H9 (cell line): ENCODE measurements at regions not wholly inside any gene's neighbourhood (a gene's known extent, or its start where the extent isn't known, plus 50 kb on each side); places are given as distances from the start of the nearest gene placed in this dataset.

ENCODE experiments used
- DNase-seq: peaks from one replicate; pipeline ENCODE4 v3.0.0-alpha.2; 2017
- H2AFZ ChIP-seq: one replicate; pipeline ENCODE4 v1.6.1; 2013; ENCODE audit warnings: mild to moderate bottlenecking, low read length, control low read depth, moderate library complexity
- H2AK5ac ChIP-seq: 2 replicates; pipeline ENCODE4 v1.6.1; 2013; ENCODE audit warnings: low read length, control low read depth, mixed read lengths; ENCODE audit not compliant: insufficient read length
- H2BK120ac ChIP-seq: one replicate; pipeline ENCODE4 v1.6.1; 2013; ENCODE audit warnings: low read depth, mild to moderate bottlenecking, low read length, control low read depth, inconsistent platforms; ENCODE audit not compliant: poor library complexity, severe bottlenecking
- H2BK12ac ChIP-seq: 2 replicates; pipeline ENCODE4 v1.6.1; 2013; ENCODE audit warnings: low read length, control low read depth, mixed read lengths, low read depth; ENCODE audit not compliant: insufficient read length
- H2BK15ac ChIP-seq: 2 replicates; pipeline ENCODE4 v1.6.1; 2013; ENCODE audit warnings: low read depth, low read length, control low read depth
- H2BK20ac ChIP-seq: one replicate; pipeline ENCODE4 v1.6.1; 2013; ENCODE audit warnings: low read depth, mild to moderate bottlenecking, low read length, control low read depth, inconsistent platforms; ENCODE audit not compliant: poor library complexity, severe bottlenecking
- H2BK5ac ChIP-seq: 2 replicates; pipeline ENCODE4 v1.6.1; 2013; ENCODE audit warnings: low read length, control low read depth, mixed read lengths; ENCODE audit not compliant: insufficient read length
- H3K14ac ChIP-seq: 2 replicates; pipeline ENCODE4 v1.6.1; 2013; ENCODE audit warnings: low read length, control low read depth; ENCODE audit not compliant: insufficient read depth
- H3K18ac ChIP-seq: 2 replicates; pipeline ENCODE4 v1.6.1; 2013; ENCODE audit warnings: low read depth, mild to moderate bottlenecking, mixed read lengths, low read length, control low read depth; ENCODE audit not compliant: insufficient read length
- H3K23ac ChIP-seq: 2 replicates; pipeline ENCODE4 v1.6.1; 2013; ENCODE audit warnings: low read length, control low read depth, mixed read lengths, low read depth; ENCODE audit not compliant: insufficient read length
- H3K23me2 ChIP-seq: 2 replicates; pipeline ENCODE4 v1.6.1; 2013; ENCODE audit warnings: low read depth, mild to moderate bottlenecking, mixed read lengths, low read length, control low read depth; ENCODE audit not compliant: insufficient read length, poor library complexity, severe bottlenecking
- H3K27ac ChIP-seq: 2 replicates; pipeline ENCODE4 v1.5.1; 2013; ENCODE audit warnings: low read length, control low read depth, mixed read lengths, low read depth; ENCODE audit not compliant: insufficient read length
- H3K27me3 ChIP-seq: 2 replicates; pipeline ENCODE4 v1.6.1; 2013; ENCODE audit warnings: low read length, control low read depth, inconsistent platforms; ENCODE audit not compliant: insufficient read depth
- H3K4ac ChIP-seq: 2 replicates; pipeline ENCODE4 v1.6.1; 2013; ENCODE audit warnings: low read depth, mild to moderate bottlenecking, control low read depth, inconsistent platforms, low read length, moderate library complexity
- H3K4me1 ChIP-seq: 2 replicates; pipeline ENCODE4 v1.6.1; 2013; ENCODE audit warnings: low read length, control low read depth, inconsistent platforms; ENCODE audit not compliant: insufficient read depth
- H3K4me2 ChIP-seq: 2 replicates; pipeline ENCODE4 v1.6.1; 2013; ENCODE audit warnings: low read length, control low read depth, mixed read lengths; ENCODE audit not compliant: insufficient read length, insufficient read depth
- H3K56ac ChIP-seq: 2 replicates; pipeline ENCODE4 v1.6.1; 2013; ENCODE audit warnings: low read depth, mild to moderate bottlenecking, mixed read lengths, low read length, control low read depth; ENCODE audit not compliant: insufficient read length
- H3K79me1 ChIP-seq: 2 replicates; pipeline ENCODE4 v1.6.1; 2013; ENCODE audit warnings: low read depth, mild to moderate bottlenecking, moderate library complexity, low read length, control low read depth, inconsistent platforms; ENCODE audit not compliant: insufficient read depth, poor library complexity, severe bottlenecking
- H3K79me2 ChIP-seq: 2 replicates; pipeline ENCODE4 v1.6.1; 2013; ENCODE audit warnings: low read length, control low read depth, inconsistent platforms; ENCODE audit not compliant: insufficient read depth
- H3K9ac ChIP-seq: 2 replicates; pipeline ENCODE4 v1.6.1; 2013; ENCODE audit warnings: low read length, control low read depth, mixed read lengths; ENCODE audit not compliant: insufficient read length; ENCODE audit errors: extremely low read depth
- H3K9me3 ChIP-seq: one replicate; pipeline ENCODE4 v1.6.1; 2013; ENCODE audit warnings: low read depth, low read length, inconsistent platforms; ENCODE audit not compliant: control insufficient read depth
- H3T11ph ChIP-seq: one replicate; pipeline ENCODE4 v1.6.1; 2013; ENCODE audit warnings: mild to moderate bottlenecking, low read length, control low read depth, inconsistent platforms
- H4K20me1 ChIP-seq: one replicate; pipeline ENCODE4 v1.6.1; 2013; ENCODE audit not compliant: control insufficient read depth, insufficient read length, insufficient read depth
- H4K5ac ChIP-seq: 2 replicates; pipeline ENCODE4 v1.6.1; 2013; ENCODE audit warnings: low read depth, mild to moderate bottlenecking, mixed read lengths, low read length, control low read depth; ENCODE audit not compliant: insufficient read length
- H4K8ac ChIP-seq: replicated peaks from 2 replicates; pipeline ENCODE4 v1.6.1; 2013; ENCODE audit warnings: low read length, control low read depth, mixed read lengths, low read depth; ENCODE audit not compliant: insufficient read length
- H4K91ac ChIP-seq: 2 replicates; pipeline ENCODE4 v1.6.1; 2013; ENCODE audit warnings: low read depth, mild to moderate bottlenecking, moderate library complexity, mixed read lengths, low read length, control low read depth; ENCODE audit not compliant: insufficient read length
- H3K27ac Mint-ChIP-seq, 3 experiments: 2 replicates in 2 of 3; 3 replicates in 1 of 3; pipeline ENCODE4 v1.8.0; 2020 to 2021; ENCODE audit warnings: mixed read lengths in 3 of 3, mild to moderate bottlenecking in 1 of 3, moderate library complexity in 1 of 3
- H3K27me3 Mint-ChIP-seq: 2 replicates; pipeline ENCODE4 v1.8.0; 2021; ENCODE audit warnings: low read depth, mild to moderate bottlenecking, moderate library complexity, mixed read lengths
- H3K36me3 Mint-ChIP-seq, 3 experiments: 2 replicates in 2 of 3; 3 replicates in 1 of 3; pipeline ENCODE4 v1.8.0; 2020 to 2021; ENCODE audit warnings: low read depth in 3 of 3, mixed read lengths in 3 of 3; ENCODE audit not compliant: insufficient read depth in 1 of 3
- H3K4me1 Mint-ChIP-seq, 2 experiments: 2 replicates each; pipeline ENCODE4 v1.8.0; 2020; ENCODE audit warnings: mixed read lengths in 2 of 2
- H3K4me3 Mint-ChIP-seq, 2 experiments: 2 replicates in 1 of 2; 3 replicates in 1 of 2; pipeline ENCODE4 v1.8.0; 2020 to 2021; ENCODE audit warnings: mild to moderate bottlenecking in 2 of 2, mixed read lengths in 2 of 2, moderate library complexity in 1 of 2
- H3K9me3 Mint-ChIP-seq, 2 experiments: 2 replicates in 1 of 2; 3 replicates in 1 of 2; pipeline ENCODE4 v1.8.0; 2020; ENCODE audit warnings: mild to moderate bottlenecking in 2 of 2, mixed read lengths in 2 of 2, moderate library complexity in 1 of 2
- CTCF ChIP-seq: fragments of 200-600 bp; sonication (generic); conservative IDR thresholded peaks from 3 replicates; pipeline ENCODE4 v1.8.0; 2021; ENCODE audit warnings: antibody characterized with exemption, mild to moderate bottlenecking

GRCh38 chr6:140398076-140398475, 1023.6 kb upstream of the CITED2 start:
- no peaks in the 10 kb centered on the region for H3K23me2 ChIP-seq
- H4K20me1 ChIP-seq = no peaks in the 10 kb centered on the region
- no peak overlapping the region for H4K5ac ChIP-seq
- H3K4me1 ChIP-seq = no peaks in the 10 kb centered on the region
- no peak overlapping the region for H3K4ac ChIP-seq
- no peaks in the 10 kb centered on the region for H3K27me3 Mint-ChIP-seq
- H3K27ac Mint-ChIP-seq = no peak overlapping the region
- no peak overlapping the region for H3K4me3 Mint-ChIP-seq
- no peak overlapping the region for H2BK120ac ChIP-seq
- H3K56ac ChIP-seq = no peak overlapping the region
- no peaks in the 10 kb centered on the region for H3K27me3 ChIP-seq
- H3K36me3 Mint-ChIP-seq = no peaks in the 10 kb centered on the region
- TF ChIP-seq CTCF = no peak
- H3K27ac ChIP-seq = no peak overlapping the region
- no peaks in the 10 kb centered on the region for H3K79me2 ChIP-seq
- no peak overlapping the region for H3K4me2 ChIP-seq
- H3K9me3 Mint-ChIP-seq = no peaks in the 10 kb centered on the region
- no peak overlapping the region for H4K8ac ChIP-seq
- no peak overlapping the region for H2BK15ac ChIP-seq
- H3T11ph ChIP-seq = no peak overlapping the region
- no peak overlapping the region for H4K91ac ChIP-seq
- H3K9ac ChIP-seq = no peak overlapping the region
- H3K9me3 ChIP-seq = no peaks in the 10 kb centered on the region
- no peaks in the 10 kb centered on the region for H3K4me1 Mint-ChIP-seq
- no peak overlapping the region for H2AK5ac ChIP-seq
- no peak for DNase-seq
- no peak overlapping the region for H2BK5ac ChIP-seq
- H3K14ac ChIP-seq = no peak overlapping the region
- H3K18ac ChIP-seq = no peak overlapping the region
- H2AFZ ChIP-seq = no peak overlapping the region
- no peak overlapping the region for H2BK12ac ChIP-seq
- no peak overlapping the region for H3K23ac ChIP-seq
- H3K79me1 ChIP-seq = no peaks in the 10 kb centered on the region
- H2BK20ac ChIP-seq = no peak overlapping the region
